Activated naive CD4-positive, alpha-beta T cell treated with anti-CD3 and anti-CD28 coated beads, Interleukin-2, amount 50 U/mL, for 24 hours (primary cell): ENCODE measurements at regions not wholly inside any gene's neighbourhood (a gene's known extent, or its start where the extent isn't known, plus 50 kb on each side); places are given as distances from the start of the nearest gene placed in this dataset.
"Not testable (repeated sequence)": the region's sequence is repeated elsewhere in the genome, so short reads cannot be mapped to it uniquely, and the experiment has no call there.

Source experiments
- H3K27ac Mint-ChIP-seq: one replicate; pipeline ENCODE4 v1.8.0; 2021; ENCODE audit warnings: mild to moderate bottlenecking, mixed read lengths
- H3K27me3 Mint-ChIP-seq: one replicate; pipeline ENCODE4 v1.8.0; 2021; ENCODE audit warnings: mixed read lengths
- H3K36me3 Mint-ChIP-seq: one replicate; pipeline ENCODE4 v1.8.0; 2021; ENCODE audit warnings: mixed read lengths
- H3K4me1 Mint-ChIP-seq: one replicate; pipeline ENCODE4 v1.8.0; 2021; ENCODE audit warnings: mixed read lengths
- H3K4me3 Mint-ChIP-seq: one replicate; pipeline ENCODE4 v1.8.0; 2021; ENCODE audit warnings: mild to moderate bottlenecking, mixed read lengths
- H3K9me3 Mint-ChIP-seq: one replicate; pipeline ENCODE4 v1.8.0; 2021; ENCODE audit warnings: mixed read lengths

DNA sequence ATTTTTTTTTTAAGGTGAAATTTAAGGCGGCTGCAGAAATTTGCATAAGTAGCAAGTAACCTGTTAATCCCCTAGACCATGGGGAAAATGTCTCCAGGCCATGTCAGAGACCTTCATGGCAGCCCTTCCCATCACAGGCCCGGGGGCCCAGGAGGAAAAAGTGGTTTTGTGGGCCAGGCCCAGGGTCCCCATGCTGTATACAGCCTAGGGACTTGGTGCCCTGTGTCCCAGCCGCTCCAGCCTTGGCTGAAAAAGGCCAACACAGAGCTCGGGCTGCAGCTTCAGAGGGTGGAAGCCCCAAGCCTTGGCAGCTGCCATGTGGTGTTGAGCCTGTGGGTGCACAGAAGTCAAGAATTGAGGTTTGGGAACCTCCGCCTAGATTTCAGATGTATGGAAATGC, 218.3 kb downstream of the KCNRG start:
- H3K27me3 Mint-ChIP-seq, H3K36me3 Mint-ChIP-seq, H3K4me3 Mint-ChIP-seq, H3K9me3 Mint-ChIP-seq, H3K27ac Mint-ChIP-seq: not testable (repeated sequence)
- H3K4me1 Mint-ChIP-seq: peaks cover 70% of the 10 kb centered on the region

DNA sequence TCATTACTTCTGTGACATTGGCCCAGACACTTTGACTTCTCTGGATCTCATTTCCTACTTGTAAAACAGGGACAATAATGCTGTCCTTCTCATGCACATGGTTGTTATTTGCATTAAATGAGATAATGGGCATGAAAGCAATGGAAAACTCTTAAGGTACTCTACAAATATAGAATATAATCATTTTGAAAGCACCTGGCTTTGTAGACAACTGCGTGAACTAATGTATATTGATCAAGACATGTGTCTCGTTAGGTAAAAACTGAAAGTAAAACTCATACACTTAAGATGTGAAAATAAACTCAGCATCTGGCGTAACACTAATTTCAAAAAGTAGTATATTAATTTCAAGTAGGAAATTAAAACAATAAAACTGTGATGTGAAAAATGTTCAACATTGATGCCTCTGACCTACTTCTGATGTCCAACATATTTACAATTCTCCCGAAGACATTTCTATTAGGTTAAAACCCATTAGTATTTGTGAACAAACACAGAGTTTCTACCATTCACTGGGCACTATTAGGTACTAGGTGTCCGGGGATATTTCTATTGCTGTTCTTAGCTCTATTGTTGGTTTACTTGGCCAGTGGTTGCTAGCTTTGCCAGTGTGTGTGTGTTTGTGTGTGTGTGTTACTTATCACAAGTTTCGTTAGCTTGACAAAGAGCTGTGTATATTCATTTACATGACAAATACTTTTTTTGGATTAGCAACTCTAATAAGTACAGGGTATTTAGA, 220.5 kb downstream of the KCNRG start:
- Mint-ChIP-seq H3K9me3 (no peaks in the 10 kb centered on the region), H3K4me1 (peaks cover 72% of the 10 kb centered on the region), H3K36me3 (peaks cover 3% of the 10 kb centered on the region), H3K27me3 (no peaks in the 10 kb centered on the region), H3K4me3 (peak overlapping the region; percentile 62), H3K27ac (peak overlapping the region; percentile 98)

DNA sequence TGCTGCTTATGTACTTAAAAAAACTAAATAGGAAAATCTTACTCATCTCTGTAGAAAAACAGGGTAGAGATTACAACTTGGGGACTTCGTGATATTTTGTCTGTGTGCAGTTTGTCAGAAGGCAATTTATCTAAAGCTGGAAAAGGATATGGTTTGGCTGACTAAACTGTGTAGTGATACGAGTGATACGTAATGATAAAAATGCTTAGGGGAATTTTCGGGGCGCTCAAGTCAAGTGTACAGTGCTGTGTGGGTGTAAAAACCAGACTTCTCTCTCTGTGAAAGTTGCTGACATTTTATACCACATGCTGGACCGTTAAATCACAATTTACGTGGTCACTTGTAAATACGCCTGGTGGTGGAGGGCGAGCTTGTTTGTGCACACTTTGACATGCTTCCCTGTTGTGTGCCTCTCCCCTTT, 221.7 kb downstream of the KCNRG start:
- Mint-ChIP-seq H3K27ac (peak overlapping the region; percentile 98), H3K27me3 (no peaks in the 10 kb centered on the region), H3K9me3 (no peaks in the 10 kb centered on the region), H3K4me3 (peak overlapping the region; percentile 62), H3K36me3 (peaks cover 3% of the 10 kb centered on the region), H3K4me1 (peaks cover 61% of the 10 kb centered on the region)

DNA sequence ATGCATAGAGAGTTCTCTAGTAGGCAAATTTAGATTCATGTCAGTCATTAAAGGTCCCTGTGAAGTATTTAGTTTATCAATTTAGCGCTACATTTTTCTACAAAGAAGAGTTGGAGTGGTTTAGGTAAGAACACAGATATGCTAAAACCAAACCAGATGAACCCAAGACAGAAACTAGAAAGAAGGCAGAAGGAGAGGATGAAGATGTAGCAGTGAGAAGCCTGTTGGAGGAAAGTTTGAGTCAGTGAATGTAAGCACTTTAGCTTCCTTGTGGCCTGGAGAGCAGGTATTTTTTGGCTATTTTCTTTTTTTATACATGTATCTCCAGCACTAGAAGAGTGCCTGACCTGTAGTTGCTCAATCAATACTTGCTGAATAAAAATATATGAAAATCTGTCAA, 223.7 kb downstream of the KCNRG start:
- Mint-ChIP-seq H3K4me1 (peaks cover 54% of the 10 kb centered on the region), H3K27ac (peak overlapping the region; percentile 98), H3K36me3 (peaks cover 3% of the 10 kb centered on the region), H3K4me3 (peak overlapping the region; percentile 23), H3K9me3 (no peaks in the 10 kb centered on the region), H3K27me3 (no peaks in the 10 kb centered on the region)

DNA sequence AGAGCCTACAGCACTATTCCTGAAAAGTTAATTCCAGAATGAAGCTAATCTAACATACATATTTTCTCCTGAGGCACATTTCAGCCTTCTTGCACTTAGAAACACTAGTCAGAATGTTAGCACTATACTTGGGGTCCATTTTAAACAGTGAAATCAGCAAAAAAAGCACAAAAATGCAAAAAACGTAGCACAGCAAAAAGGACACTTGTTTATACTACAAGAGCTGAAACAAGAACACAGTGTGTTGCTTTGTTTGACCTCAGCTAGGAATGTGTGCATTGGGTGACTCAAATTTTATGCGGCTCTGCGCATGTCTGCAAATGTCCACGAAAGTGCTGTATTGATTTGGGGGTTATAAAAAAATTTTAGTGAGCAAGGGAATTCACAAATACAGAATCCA, 226.2 kb downstream of the KCNRG start:
- Mint-ChIP-seq H3K4me3 (no peak overlapping the region), H3K4me1 (peaks cover 58% of the 10 kb centered on the region), H3K27ac (no peak overlapping the region), H3K36me3 (peaks cover under 1% of the 10 kb centered on the region), H3K9me3 (peaks cover 5% of the 10 kb centered on the region), H3K27me3 (no peaks in the 10 kb centered on the region)

DNA sequence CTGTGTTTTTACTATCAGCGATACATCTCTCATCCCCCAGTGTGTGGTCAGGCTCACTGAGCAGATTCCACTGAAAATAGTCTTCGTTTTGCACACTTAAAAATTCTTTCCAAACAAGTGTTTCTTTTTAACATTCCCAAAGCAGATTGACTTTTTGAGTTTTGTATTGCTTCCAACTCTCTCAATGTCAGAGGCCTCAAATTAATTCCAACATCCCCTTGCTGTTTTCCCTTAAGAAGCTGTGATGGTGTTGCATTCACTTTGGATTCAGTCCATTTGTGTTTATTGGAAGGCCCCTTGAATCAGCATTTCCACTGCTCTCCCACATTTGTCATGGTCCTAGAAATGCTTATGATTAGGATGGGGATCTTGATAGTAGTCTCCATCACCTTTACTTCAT, 228.7 kb downstream of the KCNRG start:
- Mint-ChIP-seq H3K27ac (no peak overlapping the region), H3K4me3 (no peak overlapping the region), H3K27me3 (no peaks in the 10 kb centered on the region), H3K36me3 (peaks cover 2% of the 10 kb centered on the region), H3K4me1 (peaks cover 42% of the 10 kb centered on the region), H3K9me3 (peaks cover 5% of the 10 kb centered on the region)

DNA sequence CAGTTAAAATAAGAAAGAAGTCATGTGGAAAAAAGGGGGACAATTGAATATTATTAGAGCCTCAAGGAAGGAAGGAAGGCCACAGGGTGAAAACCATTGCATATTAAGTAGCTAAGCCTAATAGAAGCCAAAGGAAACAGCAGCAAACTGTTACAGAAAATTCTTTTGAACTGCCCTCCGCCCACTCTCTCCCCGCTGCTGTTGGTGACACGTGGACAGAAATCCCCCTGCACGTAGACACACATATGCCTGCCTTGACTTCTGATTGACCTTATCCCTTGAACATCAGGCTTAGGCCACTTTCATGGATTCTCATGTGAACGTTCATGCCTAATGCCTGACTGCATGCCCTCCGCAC, 229.1 kb downstream of the KCNRG start:
- Mint-ChIP-seq H3K27ac (peak overlapping the region; percentile 94), H3K9me3 (peaks cover 5% of the 10 kb centered on the region), H3K4me3 (peak overlapping the region; percentile 56), H3K27me3 (no peaks in the 10 kb centered on the region), H3K36me3 (peaks cover 2% of the 10 kb centered on the region), H3K4me1 (peaks cover 40% of the 10 kb centered on the region)

DNA sequence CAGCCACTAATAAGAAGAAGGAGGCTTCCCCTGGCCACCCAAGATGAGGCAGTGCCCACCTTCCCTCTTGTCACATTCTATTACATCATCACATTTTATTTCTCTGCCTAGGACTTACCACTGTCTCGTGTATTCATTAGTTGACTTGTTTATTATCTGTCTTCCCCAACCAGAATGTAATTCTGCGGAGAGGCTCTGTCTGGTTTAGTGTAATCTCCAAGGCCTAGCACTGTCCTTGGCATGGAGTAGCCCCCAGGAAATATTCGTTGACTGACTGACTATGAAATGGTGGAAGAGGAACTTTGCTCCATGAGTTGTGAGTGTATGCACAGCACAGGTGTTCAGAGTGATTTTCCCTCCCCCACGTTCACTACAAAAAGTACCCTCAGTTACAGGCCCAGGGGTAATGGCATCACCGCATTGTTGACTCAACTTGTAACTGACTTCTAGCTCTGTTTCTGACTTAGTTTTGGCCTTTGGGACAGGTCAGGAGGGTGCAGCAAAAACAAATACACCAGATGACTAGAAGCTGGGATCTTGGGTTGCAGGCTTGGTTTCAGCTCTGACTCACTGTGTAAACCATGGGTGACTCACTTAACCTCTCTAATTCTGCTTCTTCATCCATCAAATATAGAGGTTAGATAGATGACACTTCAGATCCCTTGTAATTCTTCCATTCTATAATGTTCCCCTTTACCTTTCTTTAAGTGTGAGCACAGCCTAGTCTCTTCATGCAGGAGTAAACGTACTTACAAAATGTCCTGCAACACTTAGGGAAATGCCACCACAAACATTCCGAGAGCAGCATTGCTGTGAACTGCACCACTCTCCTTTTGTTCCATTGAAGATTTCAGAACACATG, 229.7 kb downstream of the KCNRG start:
- peaks cover 2% of the 10 kb centered on the region for H3K36me3 Mint-ChIP-seq
- H3K27me3 Mint-ChIP-seq: no peaks in the 10 kb centered on the region
- H3K27ac Mint-ChIP-seq: peak overlapping the region; percentile 94
- H3K9me3 Mint-ChIP-seq: peaks cover 5% of the 10 kb centered on the region
- peak overlapping the region; percentile 56 for H3K4me3 Mint-ChIP-seq
- peaks cover 38% of the 10 kb centered on the region for H3K4me1 Mint-ChIP-seq

DNA sequence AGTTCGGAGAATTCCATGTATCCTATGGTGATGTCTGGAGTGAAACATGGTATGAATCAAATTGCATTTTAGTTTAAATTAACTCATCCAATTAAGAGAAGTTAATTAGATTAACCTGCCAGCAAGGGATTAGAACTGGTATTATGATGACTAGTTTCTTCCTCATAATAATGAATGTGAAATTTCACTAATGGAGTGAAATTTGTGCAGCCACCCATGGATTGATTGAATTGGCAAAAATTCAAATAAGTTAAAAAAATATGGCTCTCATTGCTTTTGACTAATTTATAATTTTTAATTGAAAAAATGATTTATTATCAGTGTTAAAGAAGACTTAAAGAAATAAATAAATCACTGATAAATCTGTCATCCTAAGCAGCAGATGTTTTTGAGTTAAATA, 232.0 kb downstream of the KCNRG start:
- Mint-ChIP-seq H3K4me3 (no peak overlapping the region), H3K9me3 (peaks cover 5% of the 10 kb centered on the region), H3K36me3 (peaks cover 4% of the 10 kb centered on the region), H3K27ac (no peak overlapping the region), H3K27me3 (no peaks in the 10 kb centered on the region), H3K4me1 (peaks cover 32% of the 10 kb centered on the region)

DNA sequence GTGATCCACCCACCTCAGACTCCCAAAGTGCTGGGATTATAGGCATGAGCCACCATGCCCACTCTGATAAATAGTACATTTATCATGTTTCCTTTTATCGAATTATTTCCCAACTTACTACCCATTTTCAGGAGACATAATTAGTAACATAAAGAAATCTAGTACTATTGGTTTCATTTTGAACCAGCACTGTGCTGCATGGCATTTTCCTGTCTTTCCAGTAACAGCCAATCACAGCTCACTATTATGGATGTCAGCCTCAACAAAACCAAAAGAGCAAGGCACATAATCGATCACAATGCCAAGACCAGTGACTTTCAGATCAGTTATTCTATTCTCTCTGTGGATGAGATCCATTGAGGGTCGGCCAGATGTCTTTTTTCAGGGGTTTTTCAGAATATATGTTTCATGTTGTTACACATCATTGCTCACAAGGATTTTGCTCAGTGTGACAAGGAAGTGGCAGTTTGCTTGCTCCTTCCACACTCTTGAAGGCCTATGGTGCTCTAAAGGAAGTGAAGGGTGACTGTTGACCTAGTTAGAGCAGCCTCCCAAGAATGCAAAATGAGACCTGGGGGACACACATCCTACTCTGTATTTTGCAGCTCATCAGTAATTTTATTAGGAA, 233.4 kb downstream of the KCNRG start:
- H3K27me3 Mint-ChIP-seq: no peaks in the 10 kb centered on the region
- no peak overlapping the region for H3K27ac Mint-ChIP-seq
- no peak overlapping the region for H3K4me3 Mint-ChIP-seq
- peaks cover 4% of the 10 kb centered on the region for H3K36me3 Mint-ChIP-seq
- peaks cover 32% of the 10 kb centered on the region for H3K4me1 Mint-ChIP-seq
- H3K9me3 Mint-ChIP-seq: peaks cover 5% of the 10 kb centered on the region

DNA sequence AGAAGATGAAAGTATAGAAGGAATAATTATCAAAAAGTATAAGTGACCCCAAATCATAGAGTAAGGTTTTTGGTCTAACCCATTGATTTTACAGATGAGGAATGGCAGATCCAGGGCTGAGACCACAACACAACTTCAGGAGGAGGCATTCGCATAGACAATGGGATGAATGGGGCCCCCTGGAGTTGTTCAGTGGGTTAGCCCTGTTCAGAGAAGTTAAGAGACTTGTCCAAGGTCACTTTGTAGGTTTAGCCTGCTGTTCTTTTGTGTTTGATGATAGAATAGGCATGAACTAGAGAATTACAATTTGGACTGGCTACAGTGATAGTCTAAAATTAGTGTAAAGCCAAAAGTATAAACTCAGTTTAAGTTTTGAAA, 233.9 kb downstream of the KCNRG start:
- no peak overlapping the region for H3K27ac Mint-ChIP-seq
- no peak overlapping the region for H3K4me3 Mint-ChIP-seq
- H3K4me1 Mint-ChIP-seq: peaks cover 27% of the 10 kb centered on the region
- H3K9me3 Mint-ChIP-seq: peaks cover 5% of the 10 kb centered on the region
- H3K36me3 Mint-ChIP-seq: peaks cover 4% of the 10 kb centered on the region
- no peaks in the 10 kb centered on the region for H3K27me3 Mint-ChIP-seq

DNA sequence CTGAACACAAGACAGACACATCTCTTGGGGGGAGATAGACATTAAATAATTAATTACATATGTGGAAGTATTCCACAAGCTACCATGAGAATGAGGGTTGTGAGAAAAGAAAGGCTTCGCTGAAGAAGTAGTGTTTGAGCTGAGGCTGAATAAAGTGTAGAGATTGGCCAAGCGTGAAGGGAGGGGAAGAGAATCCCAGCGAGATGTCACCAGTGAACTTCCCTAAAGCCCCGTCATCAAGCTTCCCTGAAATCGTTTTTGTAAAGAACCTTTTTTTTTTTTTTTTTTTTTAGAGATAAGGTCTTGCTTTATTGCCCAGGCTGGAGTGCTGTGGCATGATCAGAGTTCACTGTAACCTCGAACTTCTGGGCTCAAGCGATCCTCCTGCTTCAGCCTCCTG, 235.2 kb downstream of the KCNRG start:
- H3K27ac Mint-ChIP-seq: no peak overlapping the region

DNA sequence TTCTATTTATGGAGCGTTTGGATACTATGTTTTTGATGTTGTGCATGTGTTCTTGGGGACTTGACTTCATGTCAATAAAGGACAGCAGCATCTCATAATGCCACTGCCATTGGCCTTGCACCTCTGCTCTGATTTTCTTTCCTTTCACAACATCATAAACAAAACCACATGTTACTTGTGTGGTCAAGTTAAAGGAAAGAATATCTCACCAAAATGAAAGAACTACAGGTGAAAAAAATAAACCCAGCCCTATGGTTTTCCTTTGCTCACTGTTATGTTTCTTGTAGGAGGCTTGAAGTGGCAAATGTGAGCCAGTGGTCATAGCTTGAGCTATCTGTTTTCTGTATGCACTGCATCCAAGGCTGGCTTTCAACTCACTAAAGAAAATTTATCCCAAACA, 240.4 kb downstream of the KCNRG start:
- Mint-ChIP-seq H3K4me1 (peaks cover 31% of the 10 kb centered on the region), H3K36me3 (no peaks in the 10 kb centered on the region), H3K4me3 (no peak overlapping the region), H3K27ac (no peak overlapping the region), H3K9me3 (no peaks in the 10 kb centered on the region), H3K27me3 (no peaks in the 10 kb centered on the region)

More for the DNA sequence above, 235.2 kb downstream of the KCNRG start:
- H3K27me3 Mint-ChIP-seq: no peaks in the 10 kb centered on the region
- peaks cover 4% of the 10 kb centered on the region for H3K36me3 Mint-ChIP-seq
- no peak overlapping the region for H3K4me3 Mint-ChIP-seq
- H3K4me1 Mint-ChIP-seq: peaks cover 21% of the 10 kb centered on the region
- no peaks in the 10 kb centered on the region for H3K9me3 Mint-ChIP-seq

DNA sequence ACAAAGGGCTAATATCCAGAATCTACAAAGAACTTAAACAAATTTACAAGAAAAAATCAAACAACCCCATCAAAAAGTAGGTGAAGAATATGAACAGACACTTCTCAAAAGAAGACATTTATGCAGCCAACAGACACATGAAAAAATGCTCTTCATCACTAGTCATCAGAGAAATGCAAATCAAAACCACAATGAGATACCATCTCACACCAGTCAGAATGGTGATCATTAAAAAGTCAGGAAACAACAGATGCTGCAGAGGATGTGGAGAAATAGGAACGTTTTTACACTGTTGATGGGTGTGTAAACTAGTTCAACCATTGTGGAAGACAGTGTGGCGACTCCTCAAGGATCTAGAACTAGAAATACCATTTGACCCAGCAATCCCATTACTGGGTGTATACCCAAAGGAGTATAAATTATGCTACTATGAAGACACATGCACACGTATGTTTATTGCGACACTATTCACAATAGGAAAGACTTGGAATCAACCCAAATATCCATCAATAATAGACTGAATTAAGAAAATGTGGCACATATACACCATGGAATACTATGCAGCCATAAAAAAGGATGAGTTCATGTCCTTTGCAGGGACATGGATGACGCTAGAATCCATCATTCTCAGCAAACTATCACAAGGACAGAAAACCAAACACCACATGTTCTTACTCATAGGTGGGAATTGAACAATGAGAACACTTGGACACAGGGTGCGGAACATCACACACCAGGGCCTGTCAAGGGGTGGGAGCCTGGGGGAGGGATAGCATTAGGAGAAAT, 241.5 kb downstream of the KCNRG start:
- peaks cover 31% of the 10 kb centered on the region for H3K4me1 Mint-ChIP-seq
- not testable (repeated sequence) for H3K27ac Mint-ChIP-seq, H3K4me3 Mint-ChIP-seq, H3K27me3 Mint-ChIP-seq, H3K36me3 Mint-ChIP-seq, H3K9me3 Mint-ChIP-seq

DNA sequence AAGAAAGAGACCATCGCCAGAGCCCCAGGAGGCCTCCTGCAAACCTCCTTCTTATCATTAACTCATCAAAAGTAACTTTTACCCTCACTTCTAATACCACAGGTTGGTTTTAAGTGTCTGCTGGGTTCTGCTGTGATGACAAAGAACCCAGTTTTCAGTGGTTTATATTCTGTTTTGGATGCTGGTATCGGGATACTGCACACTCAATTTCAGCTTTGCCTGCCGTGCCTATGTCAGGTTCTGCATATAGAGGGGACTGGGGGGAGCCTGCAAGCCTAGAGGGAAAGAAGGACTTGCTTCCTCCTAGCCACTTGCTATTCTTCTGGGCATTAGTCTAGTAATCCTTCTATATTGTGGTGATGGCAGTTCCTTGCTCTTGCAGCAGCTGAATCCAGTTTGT, 242.4 kb downstream of the KCNRG start:
- Mint-ChIP-seq H3K27me3 (no peaks in the 10 kb centered on the region), H3K4me1 (peaks cover 31% of the 10 kb centered on the region), H3K36me3 (no peaks in the 10 kb centered on the region), H3K4me3 (no peak overlapping the region), H3K27ac (no peak overlapping the region), H3K9me3 (no peaks in the 10 kb centered on the region)
